HUDEP-2 (cell line): ENCODE measurements at regions not wholly inside any gene's neighbourhood (a gene's known extent, or its start where the extent isn't known, plus 50 kb on each side); places are given as distances from the start of the nearest gene placed in this dataset.
"Not testable (repeated sequence)": the region's sequence is repeated elsewhere in the genome, so short reads cannot be mapped to it uniquely, and the experiment has no call there.

Experiments
- DNase-seq, 76 experiments: peaks; one replicate each; lab custom pipeline; 2025; ENCODE audit not compliant: unreplicated experiment in 76 of 76; lab: John Stamatoyannopoulos, UW

DNA sequence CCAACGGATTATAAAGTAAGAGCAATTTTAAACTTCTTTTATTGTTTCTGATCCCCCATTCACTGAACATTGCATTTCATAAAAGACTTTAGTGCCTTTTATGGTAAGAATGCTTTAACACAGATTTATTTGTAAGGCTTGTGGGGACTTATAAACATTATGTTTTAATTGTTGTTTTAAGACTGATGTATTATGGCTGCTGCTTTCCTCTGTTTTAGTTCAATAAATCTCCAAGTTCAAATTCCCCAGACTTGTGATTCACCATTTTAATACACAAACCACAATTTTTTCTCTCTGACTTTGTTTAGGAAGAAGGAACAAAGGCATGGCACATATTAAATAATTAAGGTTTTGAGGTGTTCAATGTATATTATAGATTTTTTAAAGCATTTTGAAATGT, 753.3 kb downstream of the SLC6A15 start:
- DNase-seq, result no peak

DNA sequence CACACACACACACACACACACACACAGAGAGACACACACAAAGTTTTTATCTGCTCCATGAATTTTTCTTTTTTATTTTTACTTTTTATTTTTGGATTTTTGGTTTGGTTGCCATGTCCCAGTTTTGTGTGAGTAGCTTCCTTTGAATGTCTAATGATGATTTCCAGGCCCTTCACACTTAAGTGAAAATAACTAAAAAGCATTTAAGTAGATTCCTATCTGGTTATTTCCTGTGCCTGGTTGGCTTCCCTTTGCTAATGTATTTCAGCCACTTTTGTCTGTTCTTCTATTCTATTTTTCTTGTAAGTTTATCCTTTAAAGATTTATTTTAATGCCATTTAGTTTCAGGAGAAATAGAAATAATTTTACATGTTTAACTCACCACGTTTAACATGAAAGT, 755.4 kb downstream of the SLC6A15 start:
- DNase-seq, result no peak

DNA sequence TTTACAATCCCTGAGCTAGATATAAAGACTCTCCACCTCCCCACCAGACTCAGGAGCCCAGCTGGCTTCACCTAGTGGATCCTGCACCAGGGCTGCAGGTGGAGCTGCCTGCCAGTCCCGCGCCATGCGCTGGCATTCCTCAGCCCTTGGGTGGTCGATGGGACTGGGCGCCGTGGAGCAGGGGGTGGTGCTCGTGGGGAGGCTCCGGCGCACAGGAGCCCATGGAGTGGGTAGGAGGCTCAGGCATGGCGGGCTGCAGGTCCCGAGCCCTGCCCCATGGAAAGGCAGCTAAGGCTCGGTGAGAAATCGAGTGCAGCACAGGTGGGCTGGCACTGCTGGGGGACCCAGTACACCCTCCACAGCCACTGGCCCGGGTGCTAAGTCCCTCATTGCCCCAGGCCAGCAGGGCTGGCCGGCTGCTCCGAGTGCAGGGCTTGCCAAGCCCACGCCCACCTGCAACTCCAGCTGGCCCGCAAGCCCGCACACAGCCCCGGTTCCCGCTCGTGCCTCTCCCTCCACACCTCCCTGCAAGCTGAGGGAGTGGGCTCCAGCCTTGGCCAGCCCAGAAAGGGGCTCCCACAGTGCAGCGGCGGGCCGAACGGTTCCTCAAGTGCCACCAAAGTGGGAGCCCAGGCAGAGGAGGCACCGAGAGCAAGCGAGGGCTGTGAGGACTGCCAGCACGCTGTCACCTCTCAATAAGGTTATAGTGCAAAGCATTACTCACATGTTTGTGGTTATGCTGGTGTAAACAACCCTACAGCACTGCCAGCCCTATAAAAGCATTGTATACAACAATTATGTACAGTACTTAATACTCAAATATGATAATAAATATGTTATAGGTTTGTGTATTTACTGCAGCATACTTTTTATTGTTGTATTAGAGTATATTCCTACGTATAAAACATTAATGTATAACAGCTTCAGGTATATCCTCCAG, 757.3 kb downstream of the SLC6A15 start:
- DNase-seq, result not testable (repeated sequence)

DNA sequence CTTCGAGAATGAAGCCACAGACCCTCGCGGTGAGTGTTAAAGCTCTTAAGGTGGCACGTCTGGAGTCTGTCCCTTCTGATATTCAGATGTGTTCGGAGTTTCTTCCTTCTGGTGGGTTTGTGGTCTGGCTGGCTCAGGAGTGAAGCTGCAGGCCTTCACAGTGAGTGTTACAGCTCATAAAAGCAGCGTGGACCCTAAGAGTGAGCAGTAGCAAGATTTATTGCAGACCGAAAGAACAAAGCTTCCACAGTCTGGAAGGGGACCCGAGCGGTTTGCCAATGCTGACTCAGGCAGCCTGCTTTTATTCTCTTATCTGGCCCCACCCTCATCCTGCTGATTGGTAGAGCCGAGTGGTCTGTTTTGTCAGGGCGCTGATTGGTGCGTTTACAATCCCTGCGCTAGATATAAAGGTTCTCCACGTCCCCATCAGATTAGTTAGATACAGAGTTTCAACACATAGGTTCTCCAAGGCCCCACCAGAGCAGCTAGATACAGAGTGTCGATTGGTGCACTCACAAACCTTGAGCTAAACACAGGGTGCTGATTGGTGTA, 758.1 kb downstream of the SLC6A15 start:
- not testable (repeated sequence) for DNase-seq

DNA sequence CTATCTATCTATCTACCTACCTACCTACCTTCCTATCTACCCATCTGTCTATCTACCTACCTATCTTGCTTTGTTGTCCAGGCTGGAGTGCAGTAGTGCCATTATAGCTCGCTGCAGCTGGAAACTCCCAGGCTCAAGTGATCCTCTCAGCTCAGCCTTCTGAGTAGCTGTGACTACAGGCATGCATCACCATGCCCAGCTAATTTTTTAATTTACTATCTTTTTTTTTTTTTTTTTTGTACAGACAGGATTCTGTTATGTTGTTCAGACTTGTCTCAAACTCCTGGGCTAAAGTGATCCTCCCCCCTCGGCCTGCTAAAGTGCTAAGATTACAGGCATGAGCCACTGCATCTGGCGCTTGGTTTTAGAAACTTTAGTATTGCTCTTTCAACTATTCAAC, 762.4 kb downstream of the SLC6A15 start:
- no peak for DNase-seq

DNA sequence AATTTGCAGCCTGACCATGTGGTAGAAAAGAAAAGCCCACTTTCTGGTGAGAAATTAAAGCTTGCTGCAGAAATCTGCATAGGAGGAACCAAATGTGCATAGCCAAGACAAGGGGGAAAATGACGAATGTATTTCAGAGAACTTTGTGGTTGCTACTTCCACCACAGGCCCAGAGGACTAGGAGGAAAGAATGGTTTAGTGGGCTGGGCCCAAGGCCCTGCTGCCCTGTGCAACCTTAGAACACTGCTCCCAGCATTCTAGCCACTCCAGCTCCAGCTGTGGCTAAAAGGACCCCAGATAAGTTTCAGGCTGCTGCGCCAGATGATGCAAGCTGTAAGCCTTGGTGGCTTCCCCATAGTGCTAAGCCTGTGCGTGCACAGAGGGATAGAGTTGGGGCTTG, 764.3 kb downstream of the SLC6A15 start:
- DNase-seq, result no peak

DNA sequence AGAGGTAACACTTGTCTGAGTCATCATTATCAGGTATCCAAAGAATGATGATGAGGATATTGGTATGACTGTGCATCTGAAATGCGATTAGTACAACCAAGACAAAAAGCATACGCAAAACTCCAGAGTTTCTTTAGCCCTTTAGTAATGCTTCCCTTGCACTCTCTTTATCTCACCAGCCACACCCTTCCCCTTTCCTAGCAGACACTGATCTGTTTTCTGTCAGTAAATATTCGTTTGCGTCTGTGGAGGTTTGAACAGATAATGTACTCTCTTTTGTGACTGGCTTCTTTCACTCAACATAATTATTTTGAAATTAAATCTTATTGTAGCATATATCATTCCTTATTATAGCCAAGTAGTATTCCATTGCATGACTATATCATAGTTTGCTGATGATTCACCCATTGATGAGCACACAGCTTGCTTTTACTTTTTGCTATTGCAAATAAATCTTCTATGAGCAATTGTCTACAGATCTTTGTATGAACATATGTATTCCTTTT, 775.7 kb downstream of the SLC6A15 start:
- peak in 18 of 76 experiments; percentile 2 to 71 (median 50) for DNase-seq

DNA sequence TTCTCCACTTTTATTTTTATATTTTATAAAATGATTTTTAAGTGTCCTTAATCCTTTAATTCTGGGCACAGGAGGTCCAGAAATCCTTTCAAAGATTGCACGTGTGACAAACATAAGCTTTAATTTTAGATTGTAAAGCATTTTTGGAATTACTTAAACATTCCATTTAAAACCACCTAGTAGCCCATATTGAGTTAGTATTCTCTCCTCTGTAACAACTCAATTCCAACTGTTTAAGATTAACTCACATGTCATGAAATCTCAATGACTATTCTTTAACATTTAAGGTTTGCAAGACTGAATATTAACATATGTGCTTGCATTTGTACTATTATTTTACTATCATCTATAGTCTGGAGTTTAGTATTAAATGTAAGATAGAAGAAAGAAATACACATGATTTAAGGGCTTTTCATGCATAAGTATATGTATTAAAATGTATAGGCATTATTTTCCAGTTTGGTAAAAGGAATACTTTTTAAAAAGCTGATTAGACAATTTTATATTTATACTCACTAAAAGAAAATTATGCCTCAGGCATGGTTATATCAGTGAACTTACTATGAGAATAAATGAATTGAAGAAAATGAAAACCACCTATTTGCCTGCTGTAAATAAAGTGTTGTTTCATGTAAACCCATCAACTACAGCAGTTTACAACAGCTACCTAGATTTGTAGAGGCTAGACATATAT, 776.9 kb downstream of the SLC6A15 start:
- no peak for DNase-seq

DNA sequence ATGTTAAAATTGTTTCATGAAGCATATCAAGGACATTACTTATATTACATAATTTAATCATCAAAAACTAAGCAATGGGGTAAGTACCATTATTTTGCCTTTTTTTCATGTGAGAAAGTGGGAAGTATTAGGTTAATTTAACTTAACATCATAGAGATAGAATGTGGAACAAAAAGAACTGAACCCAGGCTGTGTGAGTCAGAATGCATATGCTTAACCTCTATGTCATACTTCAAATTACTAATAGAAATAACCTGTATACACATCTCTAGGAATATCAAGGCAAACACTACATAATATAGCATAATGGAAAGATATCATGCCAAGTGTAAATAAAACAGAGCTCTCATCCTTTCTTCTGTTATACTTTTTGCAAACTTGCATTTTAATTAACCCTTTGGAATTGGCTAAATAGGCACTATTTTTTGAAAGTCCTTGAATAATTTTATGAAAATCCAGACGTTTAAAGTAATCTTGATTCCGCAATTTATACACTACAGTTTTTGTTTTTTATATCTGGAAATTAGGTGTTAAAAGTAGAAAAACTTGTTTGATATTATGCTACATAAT, 777.7 kb downstream of the SLC6A15 start:
- no peak for DNase-seq

DNA sequence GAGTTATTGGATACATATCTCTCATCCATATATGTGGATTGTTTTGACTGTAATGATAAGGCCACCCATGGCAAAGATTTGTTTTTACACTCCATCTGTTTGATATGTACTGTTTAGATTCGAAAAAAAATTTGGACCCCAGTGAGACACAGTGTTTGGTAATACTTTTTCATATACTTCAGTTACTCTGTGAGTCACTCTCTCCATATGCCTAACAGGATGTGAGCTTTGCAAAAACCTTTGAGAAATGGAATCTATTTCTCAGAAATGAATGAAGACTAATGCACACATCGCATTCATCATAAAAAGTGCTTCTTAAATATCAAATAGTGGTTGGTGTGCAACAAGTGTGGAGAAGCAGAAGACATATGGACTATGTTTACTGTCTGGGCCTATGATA, 781.5 kb downstream of the SLC6A15 start:
- no peak for DNase-seq

DNA sequence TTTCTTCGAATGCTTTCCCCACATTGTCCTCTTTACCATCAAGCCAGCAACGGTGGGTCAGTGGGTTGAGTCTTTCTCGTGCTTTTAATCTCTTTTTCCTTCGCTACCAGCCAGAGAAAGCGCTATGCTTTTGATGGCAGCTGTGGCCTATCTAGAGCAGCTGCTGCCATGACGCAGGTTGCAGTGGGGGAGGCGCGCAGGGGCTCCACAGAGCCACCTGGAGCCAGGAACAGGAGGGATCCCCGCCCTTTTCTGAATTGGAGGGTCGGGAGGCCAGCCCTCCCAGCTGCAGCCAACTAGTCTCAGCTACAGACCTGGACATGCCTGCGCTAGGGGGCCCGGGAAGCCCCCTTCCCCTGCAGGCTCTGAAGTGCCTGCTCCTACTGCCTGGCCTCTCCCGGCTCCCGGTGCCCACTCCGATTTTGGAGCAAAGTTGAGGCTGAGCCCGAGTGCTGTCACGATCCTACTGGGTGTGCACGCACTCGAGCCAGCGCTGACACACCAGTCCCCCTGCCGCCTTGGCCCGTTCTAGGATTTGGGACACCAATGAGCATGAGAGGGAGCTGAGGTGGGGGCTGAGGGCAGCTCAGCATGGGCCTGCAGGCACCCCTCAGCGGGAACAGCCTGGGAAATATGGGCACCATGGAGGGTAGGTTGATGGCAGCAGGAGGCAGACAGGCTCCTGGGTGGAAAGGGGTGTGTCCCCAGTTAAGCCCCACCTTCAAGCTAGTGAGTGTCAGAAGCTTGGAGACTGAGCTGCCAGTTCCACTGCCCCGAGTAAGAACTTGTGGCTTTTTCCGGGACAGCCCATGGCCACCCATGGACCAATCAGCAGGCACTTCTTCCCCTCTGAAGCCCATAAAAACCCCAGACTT, 784.2 kb downstream of the SLC6A15 start:
- DNase-seq, result no peak

DNA sequence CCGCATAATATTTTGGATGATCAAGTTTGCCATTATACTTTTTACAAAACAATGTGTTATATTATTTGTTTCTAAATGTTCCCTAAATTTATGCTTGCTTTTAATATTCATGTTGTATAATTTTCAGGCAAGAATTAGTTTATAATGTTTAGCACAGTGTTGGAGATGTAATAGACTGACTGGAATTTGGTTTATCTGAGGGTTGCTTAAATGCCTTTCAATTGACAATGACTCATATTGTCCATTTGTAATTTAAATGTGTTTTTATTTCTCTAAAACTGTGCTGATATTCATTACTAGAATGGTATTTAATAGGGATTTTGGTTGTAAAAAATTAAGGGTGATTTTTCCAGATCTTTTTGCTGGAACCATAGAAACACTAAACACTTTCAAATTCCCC, 788.4 kb downstream of the SLC6A15 start:
- DNase-seq, result no peak

DNA sequence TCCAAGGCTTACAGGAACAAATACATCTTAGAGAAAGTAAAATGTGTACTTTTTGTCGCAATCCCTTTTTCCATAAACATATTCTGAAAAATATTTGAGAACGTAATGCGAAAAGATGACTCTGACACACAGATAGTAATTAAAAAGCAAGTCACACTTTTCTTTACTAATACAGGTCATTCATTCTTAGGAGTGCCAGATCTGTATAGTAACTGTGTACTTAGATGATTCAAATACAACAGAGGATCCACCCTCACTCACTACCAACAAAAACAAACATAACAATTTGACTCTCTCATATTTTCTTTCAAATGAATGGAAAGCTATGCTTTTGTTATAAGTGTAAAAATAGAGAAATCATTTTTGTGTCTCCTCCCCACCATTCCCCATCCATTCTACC, 795.4 kb downstream of the SLC6A15 start:
- no peak for DNase-seq

DNA sequence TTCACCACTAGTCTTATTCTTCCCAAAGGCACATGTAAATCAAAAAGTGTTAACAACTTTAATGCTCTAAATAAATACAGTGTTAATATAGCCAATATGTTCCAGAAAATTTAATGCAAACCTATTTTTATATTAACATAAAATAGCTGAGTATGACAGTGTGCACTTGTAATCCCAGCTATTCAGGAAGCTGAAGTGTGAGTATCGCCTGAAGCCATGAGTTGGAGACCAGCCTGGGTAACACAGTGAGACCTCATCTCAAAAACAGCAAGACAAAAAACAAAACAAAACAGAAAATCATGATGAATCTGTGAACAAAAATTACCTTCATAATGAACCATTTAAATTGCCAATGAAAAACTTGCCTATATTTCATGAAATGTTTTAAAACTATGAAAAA, 798.9 kb downstream of the SLC6A15 start:
- no peak for DNase-seq

DNA sequence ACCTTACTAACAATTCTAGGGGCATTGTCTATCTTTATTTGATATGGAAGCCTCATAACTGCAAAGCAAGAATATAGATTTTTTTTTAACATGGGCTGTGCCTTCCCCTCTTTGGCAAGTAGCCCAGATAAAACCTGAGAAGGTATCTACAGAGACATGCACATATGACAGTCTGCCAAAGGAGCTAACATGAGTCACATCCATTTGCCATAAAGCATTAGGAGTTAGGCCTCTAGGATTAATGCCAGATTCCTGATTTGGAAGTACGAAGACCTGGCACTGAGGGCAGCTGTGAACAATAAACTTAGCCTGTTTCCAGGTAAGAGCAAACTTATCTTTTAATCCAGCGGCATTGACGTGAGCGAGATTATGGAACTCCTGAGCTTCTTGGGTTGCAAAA, 808.7 kb downstream of the SLC6A15 start:
- DNase-seq, result not testable (repeated sequence)

DNA sequence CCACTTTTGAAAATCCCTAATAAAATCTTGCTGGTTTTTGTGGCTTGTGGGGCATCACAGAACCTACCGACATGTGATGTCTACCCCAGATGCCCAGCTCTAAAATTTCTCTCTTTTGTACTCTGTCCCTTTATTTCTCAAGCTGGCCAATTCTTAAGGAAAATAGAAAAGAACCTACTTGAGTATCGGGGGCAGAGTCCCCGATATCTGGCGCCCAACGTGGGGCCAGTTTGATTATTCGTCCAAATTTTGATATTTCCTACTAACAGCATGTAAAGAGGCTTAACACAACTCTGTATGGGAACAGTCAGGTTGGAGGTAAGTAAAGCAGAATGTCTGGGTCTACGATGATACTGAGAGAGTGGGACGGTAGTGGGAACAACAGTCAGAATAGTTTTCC, 810.6 kb downstream of the SLC6A15 start:
- DNase-seq, result not testable (repeated sequence)

DNA sequence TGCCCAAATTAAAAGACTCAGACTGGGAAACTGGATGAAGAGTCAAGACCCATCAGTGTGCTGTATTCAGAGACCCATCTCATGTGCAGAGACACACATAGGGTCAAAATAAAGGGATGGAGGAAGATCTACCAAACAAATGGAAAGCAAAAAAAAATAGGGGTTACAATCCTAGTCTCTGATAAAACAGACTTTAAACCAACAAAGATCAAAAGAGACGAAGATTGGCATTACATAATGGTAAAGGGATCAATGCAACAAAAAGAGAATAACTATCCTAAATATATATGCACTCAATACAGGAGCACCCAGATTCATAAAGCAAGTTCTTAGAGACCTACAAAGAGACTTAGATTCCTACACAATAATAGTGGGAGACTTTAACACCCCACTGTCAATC, 813.0 kb downstream of the SLC6A15 start:
- DNase-seq, result not testable (repeated sequence)

DNA sequence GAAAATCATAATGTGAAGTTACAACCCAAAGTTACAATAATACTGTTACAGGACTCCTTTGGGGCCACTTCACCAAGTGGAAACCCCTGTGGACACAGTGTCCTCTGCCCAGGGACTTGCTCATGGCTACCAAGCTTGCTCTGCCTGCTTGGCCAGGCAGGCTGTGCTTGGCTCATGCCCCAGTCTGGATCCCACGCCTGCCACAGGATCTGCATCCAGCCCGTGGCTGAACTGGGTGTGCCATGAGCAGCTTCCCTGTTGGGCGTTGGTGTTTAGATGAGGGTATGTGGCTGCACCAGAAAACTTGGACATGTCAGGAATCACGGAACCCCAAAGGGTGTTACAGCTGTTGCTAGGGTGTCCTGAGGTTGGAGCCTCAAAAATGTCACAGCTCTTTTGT, 820.9 kb downstream of the SLC6A15 start:
- no peak for DNase-seq

DNA sequence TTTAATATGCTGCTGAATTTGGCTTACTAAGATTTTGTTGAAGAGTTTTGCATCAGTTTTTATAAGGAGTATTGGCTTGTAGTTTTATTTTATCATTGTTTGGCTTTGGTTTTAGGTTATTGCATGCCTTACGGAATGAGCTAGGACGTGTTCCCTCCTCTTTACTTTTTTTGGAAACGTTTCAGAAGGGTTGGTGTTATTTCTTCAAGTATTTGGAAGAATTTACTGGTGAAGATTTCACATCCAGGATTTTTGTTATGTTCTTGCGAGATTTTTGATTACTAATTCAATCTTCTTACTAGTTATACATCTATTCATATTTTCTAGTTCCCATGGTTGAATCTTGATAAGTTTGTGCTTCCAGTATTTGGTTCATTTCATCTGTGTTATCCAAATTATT, 823.2 kb downstream of the SLC6A15 start:
- DNase-seq, result no peak

DNA sequence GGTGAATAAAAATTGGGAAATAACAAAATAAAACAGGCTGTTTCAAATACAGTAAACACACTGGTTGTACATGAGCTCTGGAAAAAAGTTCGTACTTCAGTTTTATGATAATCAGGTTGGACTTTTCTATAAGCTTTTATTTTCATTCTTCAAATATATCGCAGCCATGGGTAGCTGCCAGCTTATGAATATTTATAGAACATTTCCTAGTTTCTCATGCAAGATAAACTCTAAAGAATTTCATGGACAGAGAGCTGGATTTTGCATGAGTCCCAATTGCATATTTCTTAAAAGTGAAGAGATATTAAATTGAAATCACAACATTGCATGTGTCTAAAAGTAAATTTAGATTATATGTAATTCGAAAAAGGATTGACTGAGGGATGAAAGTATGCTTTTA, 827.6 kb downstream of the SLC6A15 start:
- DNase-seq, result no peak
